Neural crest cell (in vitro differentiated cells): ENCODE measurements at regions not wholly inside any gene's neighbourhood (a gene's known extent, or its start where the extent isn't known, plus 50 kb on each side); places are given as distances from the start of the nearest gene placed in this dataset.

Experiments used
- DNase-seq: peaks from one replicate; pipeline ENCODE4 v3.0.0; 2021; ENCODE audit warnings: low read depth, mixed read lengths, low spot score
- H3K27ac Mint-ChIP-seq: one replicate; pipeline ENCODE4 v1.8.0; 2021; ENCODE audit warnings: mild to moderate bottlenecking, mixed read lengths; ENCODE audit not compliant: unreplicated experiment
- H3K27me3 Mint-ChIP-seq: 2 replicates; pipeline ENCODE4 v1.8.0; 2021; ENCODE audit warnings: low read depth, mild to moderate bottlenecking, mixed read lengths
- H3K36me3 Mint-ChIP-seq: 2 replicates; pipeline ENCODE4 v1.8.0; 2021; ENCODE audit warnings: low read depth, mild to moderate bottlenecking, mixed read lengths
- H3K4me1 Mint-ChIP-seq: 2 replicates; pipeline ENCODE4 v1.8.0; 2021; ENCODE audit warnings: mixed read lengths
- H3K4me3 Mint-ChIP-seq: one replicate; pipeline ENCODE4 v1.8.0; 2021; ENCODE audit warnings: mild to moderate bottlenecking, mixed read lengths
- H3K9me3 Mint-ChIP-seq: 2 replicates; pipeline ENCODE4 v1.8.0; 2021; ENCODE audit warnings: mixed read lengths
- TF ChIP-seq, protein P1 (sequence below): fragments of 200-600 bp; sonication (generic); conservative IDR thresholded peaks from 2 replicates; pipeline ENCODE4 v1.5.0; 2021; ENCODE audit warnings: antibody characterized with exemption, mild to moderate bottlenecking

GRCh38 chr5:147989239-147989638 is 74.5 kb upstream of the SPINK5 start:
- DNase-seq: no peak
- Mint-ChIP-seq H3K4me3 (no peak overlapping the region), H3K9me3 (no peaks in the 10 kb centered on the region), H3K4me1 (no peaks in the 10 kb centered on the region), H3K27ac (no peak overlapping the region), H3K27me3 (no peaks in the 10 kb centered on the region), H3K36me3 (peaks cover 3% of the 10 kb centered on the region)
- TF ChIP-seq, protein P1, sequence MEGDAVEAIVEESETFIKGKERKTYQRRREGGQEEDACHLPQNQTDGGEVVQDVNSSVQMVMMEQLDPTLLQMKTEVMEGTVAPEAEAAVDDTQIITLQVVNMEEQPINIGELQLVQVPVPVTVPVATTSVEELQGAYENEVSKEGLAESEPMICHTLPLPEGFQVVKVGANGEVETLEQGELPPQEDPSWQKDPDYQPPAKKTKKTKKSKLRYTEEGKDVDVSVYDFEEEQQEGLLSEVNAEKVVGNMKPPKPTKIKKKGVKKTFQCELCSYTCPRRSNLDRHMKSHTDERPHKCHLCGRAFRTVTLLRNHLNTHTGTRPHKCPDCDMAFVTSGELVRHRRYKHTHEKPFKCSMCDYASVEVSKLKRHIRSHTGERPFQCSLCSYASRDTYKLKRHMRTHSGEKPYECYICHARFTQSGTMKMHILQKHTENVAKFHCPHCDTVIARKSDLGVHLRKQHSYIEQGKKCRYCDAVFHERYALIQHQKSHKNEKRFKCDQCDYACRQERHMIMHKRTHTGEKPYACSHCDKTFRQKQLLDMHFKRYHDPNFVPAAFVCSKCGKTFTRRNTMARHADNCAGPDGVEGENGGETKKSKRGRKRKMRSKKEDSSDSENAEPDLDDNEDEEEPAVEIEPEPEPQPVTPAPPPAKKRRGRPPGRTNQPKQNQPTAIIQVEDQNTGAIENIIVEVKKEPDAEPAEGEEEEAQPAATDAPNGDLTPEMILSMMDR: no peak

DNA sequence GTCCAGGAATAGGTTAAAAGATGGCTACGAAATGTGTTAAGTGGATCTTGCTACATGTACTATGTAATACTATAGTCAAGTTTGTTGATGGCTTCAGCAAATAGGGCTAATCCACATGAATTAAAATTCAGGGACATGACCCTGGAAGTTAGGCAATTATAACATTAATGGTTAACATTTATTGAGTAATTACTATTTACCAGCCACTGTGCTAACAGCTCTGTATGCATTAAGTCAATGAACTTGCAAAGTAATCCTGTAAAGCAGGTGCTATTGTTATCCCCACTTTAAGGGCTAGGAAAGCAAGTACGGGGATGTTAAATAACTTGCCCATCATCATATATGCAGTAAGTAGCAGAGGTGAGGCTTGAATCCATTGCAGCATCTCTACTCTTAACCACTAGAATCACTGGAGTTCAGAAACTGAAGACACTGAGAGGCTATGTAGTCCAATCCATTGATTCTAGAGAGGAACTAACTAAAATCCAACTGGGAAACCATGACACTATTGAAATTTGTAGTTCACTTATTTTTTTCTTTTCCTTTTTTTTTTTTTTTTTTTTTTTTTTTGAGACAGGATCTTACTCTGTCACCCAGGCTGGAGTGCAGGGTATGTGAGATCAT is 77.5 kb upstream of the SPINK5 start:
- no peak overlapping the region for H3K4me3 Mint-ChIP-seq
- no peak overlapping the region for H3K27ac Mint-ChIP-seq
- no peaks in the 10 kb centered on the region for H3K27me3 Mint-ChIP-seq

DNA sequence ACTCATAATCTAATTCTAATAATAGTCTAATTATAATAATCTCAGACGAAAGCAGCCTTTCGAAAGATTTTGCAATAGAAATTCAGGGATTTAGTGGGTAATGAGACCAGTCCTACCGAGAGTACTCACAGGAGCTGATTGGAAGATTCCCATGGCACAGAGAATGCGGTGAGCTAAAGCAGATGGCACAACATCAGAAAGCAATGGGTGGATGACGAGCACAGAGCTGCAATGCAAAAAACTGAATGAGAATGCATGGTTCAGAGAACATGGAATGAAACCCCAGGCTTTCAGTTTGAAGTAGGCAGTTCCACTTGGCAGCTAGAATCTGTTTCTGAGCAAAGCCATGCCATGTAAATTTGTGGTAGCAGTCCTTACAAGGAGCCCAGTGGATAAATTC is 78.2 kb upstream of the SPINK5 start:
- TF ChIP-seq, protein P1: no peak
- Mint-ChIP-seq H3K36me3 (peaks cover 8% of the 10 kb centered on the region), H3K4me1 (no peaks in the 10 kb centered on the region), H3K4me3 (no peak overlapping the region), H3K9me3 (no peaks in the 10 kb centered on the region), H3K27me3 (no peaks in the 10 kb centered on the region), H3K27ac (no peak overlapping the region)
- DNase-seq: no peak

More for the DNA sequence above, 77.5 kb upstream of the SPINK5 start:
- TF ChIP-seq, protein P1: no peak
- DNase-seq: no peak
- H3K36me3 Mint-ChIP-seq: peaks cover 8% of the 10 kb centered on the region
- no peaks in the 10 kb centered on the region for H3K4me1 Mint-ChIP-seq
- H3K9me3 Mint-ChIP-seq: no peaks in the 10 kb centered on the region

GRCh38 chr5:147983742-147984141 is 77.4 kb upstream of the C5orf46 start:
- Mint-ChIP-seq H3K4me1 (no peaks in the 10 kb centered on the region), H3K36me3 (peaks cover 9% of the 10 kb centered on the region), H3K9me3 (no peaks in the 10 kb centered on the region), H3K4me3 (no peak overlapping the region), H3K27me3 (no peaks in the 10 kb centered on the region), H3K27ac (no peak overlapping the region)
- no peak for DNase-seq
- TF ChIP-seq, protein P1: no peak

DNA sequence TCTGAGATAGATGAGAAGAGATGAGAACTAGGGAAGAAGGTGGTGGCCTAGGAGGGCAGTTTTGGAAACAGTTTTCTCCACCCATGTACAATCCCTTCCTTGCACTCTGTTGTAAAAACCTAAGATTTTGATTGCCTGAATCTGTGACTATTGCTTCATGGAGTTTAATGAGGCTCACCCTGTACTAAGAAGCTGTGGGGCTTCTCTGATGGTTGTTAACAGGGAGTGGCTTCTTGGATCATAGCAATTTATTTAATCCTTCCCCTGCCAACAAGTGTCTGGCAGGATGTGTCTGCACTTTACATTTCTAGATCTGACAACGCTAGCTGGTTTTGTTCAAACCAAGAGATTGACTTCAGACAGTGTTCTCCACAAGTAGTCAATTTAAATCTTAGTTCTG is 74.7 kb upstream of the C5orf46 start:
- H3K27me3 Mint-ChIP-seq: no peaks in the 10 kb centered on the region
- H3K4me3 Mint-ChIP-seq: no peak overlapping the region
- TF ChIP-seq, protein P1: no peak
- H3K27ac Mint-ChIP-seq: no peak overlapping the region
- H3K9me3 Mint-ChIP-seq: no peaks in the 10 kb centered on the region
- H3K36me3 Mint-ChIP-seq: peaks cover 14% of the 10 kb centered on the region
- no peaks in the 10 kb centered on the region for H3K4me1 Mint-ChIP-seq
- no peak for DNase-seq
